HCT116 (cell line): ENCODE measurements at regions not wholly inside any gene's neighbourhood (a gene's known extent, or its start where the extent isn't known, plus 50 kb on each side); places are given as distances from the start of the nearest gene placed in this dataset.

Experiments used
- ATAC-seq: fragments of 200-7000 bp; cut with Tn5 transposase; 2 replicates; pipeline ENCODE4 v1.9.1; 2020; ENCODE audit warnings: mild to moderate bottlenecking, moderate library complexity
- BruUV-seq: library from RNA; stranded (reverse); fragments of 400-500 nt; replicated peaks from 2 replicates; lab custom pipeline; 2021; lab: Mats Ljungman, UMichigan
- CTCF ChIA-PET: fragments of 300-600 bp; sonication (Branson Sonifier 250); formaldehyde crosslinking; loops from one replicate; lab custom pipeline; 2021; ENCODE audit warnings: antibody characterized with exemption; lab: Charles Lee
- POLR2A ChIA-PET: fragments of 300-600, 350-600 bp; sonication (Branson Sonifier 250); formaldehyde crosslinking; loops from one replicate; lab custom pipeline; 2021; ENCODE audit warnings: antibody characterized with exemption; lab: Charles Lee
- RAD21 ChIA-PET, 2 experiments: fragments of 300-600 bp; sonication (Branson Sonifier 250); formaldehyde crosslinking; loops; one replicate each; lab custom pipeline; 2023; ENCODE audit warnings: low total read pairs in 2 of 2; ENCODE audit not compliant: uncharacterized antibody in 2 of 2, unreplicated experiment in 2 of 2, low non-redundant PET in 1 of 2; lab: Charles Lee
- DNase-seq: peaks from one replicate; pipeline ENCODE4 v3.0.0-alpha.2; 2010; ENCODE audit warnings: low read depth, low spot score
- H2AFZ ChIP-seq: fragments of 200-600 bp; shearing (Covaris generic), sonication (generic); 2 replicates; pipeline ENCODE4 v1.6.1; 2017; ENCODE audit warnings: low read depth, mixed run types, mixed read lengths, antibody characterized with exemption, low read length; ENCODE audit not compliant: poor library complexity, severe bottlenecking
- H3K27ac ChIP-seq: 2 replicates; pipeline ENCODE4 v1.5.1; 2012; ENCODE audit warnings: low read depth, low read length
- H3K27me3 ChIP-seq: fragments of 200-600 bp; sonication (generic); 2 replicates; pipeline ENCODE4 v1.6.1; 2016; ENCODE audit warnings: mixed run types, low read length, mixed read lengths; ENCODE audit not compliant: insufficient read depth
- H3K36me3 ChIP-seq, 2 experiments: fragments of 200-500 bp in 1 of 2; fragments of 200-600 bp in 1 of 2; sonication (Bioruptor generic) in 1 of 2; sonication (generic) in 1 of 2; 2 replicates each; pipeline versions ENCODE4 v1.5.1 to v1.6.1; 2014 to 2016; ENCODE audit warnings: low read length in 2 of 2, inconsistent platforms in 1 of 2, mixed read lengths in 1 of 2, mixed run types in 1 of 2; ENCODE audit not compliant: insufficient read depth in 2 of 2, control insufficient read depth in 1 of 2
- H3K4me1 ChIP-seq, 2 experiments: fragments of 200-600 bp in 1 of 2; sonication (generic) in 1 of 2; 2 replicates each; pipeline versions ENCODE4 v1.5.1 to v1.6.1; 2012 to 2017; ENCODE audit warnings: low read length in 2 of 2, inconsistent platforms in 1 of 2, mild to moderate bottlenecking in 1 of 2, mixed read lengths in 1 of 2, mixed run types in 1 of 2, moderate library complexity in 1 of 2; ENCODE audit not compliant: insufficient read depth in 2 of 2, control insufficient read depth in 1 of 2
- H3K4me2 ChIP-seq: fragments of 200-600 bp; sonication (generic); 2 replicates; pipeline ENCODE4 v1.6.1; 2017; ENCODE audit warnings: mixed run types, low read length, mixed read lengths
- H3K4me3 ChIP-seq, 2 experiments: fragments of 200-600 bp in 1 of 2; sonication (generic) in 1 of 2; replicated peaks in 1 of 2; 2 replicates each; pipeline ENCODE4 v1.5.1; 2011 to 2016; ENCODE audit warnings: low read length in 2 of 2, control low read depth in 1 of 2, low read depth in 1 of 2, mild to moderate bottlenecking in 1 of 2, mixed read lengths in 1 of 2, mixed run types in 1 of 2
- H3K79me2 ChIP-seq: fragments of 200-600 bp; sonication (generic); 2 replicates; pipeline ENCODE4 v1.6.1; 2017; ENCODE audit warnings: mild to moderate bottlenecking, mixed run types, low read length, moderate library complexity, mixed read lengths; ENCODE audit not compliant: insufficient read depth
- H3K9ac ChIP-seq: fragments of 200-600 bp; sonication (generic); 2 replicates; pipeline ENCODE4 v1.6.1; 2016; ENCODE audit warnings: low read length, mixed read lengths
- H3K9me2 ChIP-seq: fragments of 200-600 bp; sonication (generic), shearing (Covaris generic); 2 replicates; pipeline ENCODE4 v1.6.1; 2017; ENCODE audit warnings: mixed run types, mild to moderate bottlenecking, moderate library complexity; ENCODE audit not compliant: insufficient read depth
- H3K9me3 ChIP-seq, 2 experiments: fragments of 200-500 bp in 1 of 2; fragments of 200-600 bp in 1 of 2; sonication (Bioruptor generic) in 1 of 2; sonication (generic) in 1 of 2; 2 replicates each; pipeline ENCODE4 v1.6.1; 2014 to 2017; ENCODE audit warnings: low read length in 2 of 2, mixed read lengths in 2 of 2, inconsistent platforms in 1 of 2, low read depth in 1 of 2, mild to moderate bottlenecking in 1 of 2, mixed run types in 1 of 2, moderate library complexity in 1 of 2; ENCODE audit not compliant: control insufficient read depth in 1 of 2, insufficient read depth in 1 of 2
- H4K20me1 ChIP-seq: fragments of 200-600 bp; sonication (generic), shearing (Covaris generic); 2 replicates; pipeline ENCODE4 v1.6.1; 2017; ENCODE audit warnings: mixed run types, mild to moderate bottlenecking, moderate library complexity; ENCODE audit not compliant: insufficient read depth
- ATF3 ChIP-seq: IDR thresholded peaks from 2 replicates; pipeline ENCODE4 v1.6.1; 2012
- CEBPB ChIP-seq: IDR thresholded peaks from 2 replicates; pipeline ENCODE4 v1.6.1; 2012; ENCODE audit warnings: low read depth
- CTCF ChIP-seq, 3 experiments: fragments of 200-600 bp in 1 of 3; sonication (generic) in 1 of 3; IDR thresholded peaks in 2 of 3; conservative IDR thresholded peaks in 1 of 3; 2 replicates each; pipeline ENCODE4 v1.5.1; 2012 to 2017; ENCODE audit warnings: low read depth in 2 of 3, low read length in 2 of 3, antibody characterized with exemption in 1 of 3, borderline replicate concordance in 1 of 3, control low read depth in 1 of 3, mild to moderate bottlenecking in 1 of 3, mixed read lengths in 1 of 3, mixed run types in 1 of 3, moderate library complexity in 1 of 3; ENCODE audit not compliant: insufficient read depth in 1 of 3
- EGR1 ChIP-seq: IDR thresholded peaks from 2 replicates; pipeline ENCODE4 v1.6.1; 2012; ENCODE audit warnings: low read depth
- EZH2 ChIP-seq: fragments of 200-600 bp; sonication (generic); IDR thresholded peaks from 2 replicates; pipeline ENCODE4 v1.6.1; 2017; ENCODE audit warnings: antibody characterized with exemption, mixed run types
- EZH2phosphoT487 ChIP-seq: fragments of 200-600 bp; IDR thresholded peaks from 2 replicates; pipeline ENCODE4 v1.6.1; 2018; ENCODE audit warnings: antibody characterized with exemption, borderline replicate concordance
- FOSL1 ChIP-seq: IDR thresholded peaks from 2 replicates; pipeline ENCODE4 v1.6.1; 2012; ENCODE audit warnings: low read depth
- MAX ChIP-seq: IDR thresholded peaks from 2 replicates; pipeline ENCODE4 v1.6.1; 2012
- POLR2A ChIP-seq: IDR thresholded peaks from 2 replicates; pipeline ENCODE4 v1.7.0; 2011; ENCODE audit warnings: borderline replicate concordance; ENCODE audit not compliant: insufficient read depth, insufficient read length; ENCODE audit errors: extremely low read depth
- POLR2AphosphoS5 ChIP-seq: IDR thresholded peaks from 2 replicates; pipeline ENCODE4 v1.6.1; 2011; ENCODE audit warnings: mild to moderate bottlenecking, low read depth, low read length, moderate library complexity
- REST ChIP-seq: IDR thresholded peaks from 2 replicates; pipeline ENCODE4 v1.6.1; 2012; ENCODE audit warnings: low read depth
- SIN3A ChIP-seq: IDR thresholded peaks from 2 replicates; pipeline ENCODE4 v1.6.1; 2012; ENCODE audit warnings: low read depth
- SRF ChIP-seq: IDR thresholded peaks from 2 replicates; pipeline ENCODE4 v1.6.1; 2012; ENCODE audit warnings: low read depth
- YY1 ChIP-seq: IDR thresholded peaks from 2 replicates; pipeline ENCODE4 v1.6.1; 2011; ENCODE audit warnings: low read length, low read depth, moderate library complexity, mild to moderate bottlenecking; ENCODE audit not compliant: insufficient replicate concordance; ENCODE audit errors: extremely low read depth
- ZBTB33 ChIP-seq: IDR thresholded peaks from 2 replicates; pipeline ENCODE4 v1.6.1; 2011; ENCODE audit warnings: mild to moderate bottlenecking, low read length, moderate library complexity; ENCODE audit not compliant: insufficient replicate concordance; ENCODE audit errors: extremely low read depth
- ZFX ChIP-seq: fragments of 450-650 bp; IDR thresholded peaks from 2 replicates; pipeline ENCODE4 v1.6.1; 2017
- ZNF274 ChIP-seq: fragments of 200-500 bp; sonication (Bioruptor generic); IDR thresholded peaks from 2 replicates; pipeline ENCODE4 v1.6.1; 2014; ENCODE audit warnings: mild to moderate bottlenecking, low read depth, low read length, inconsistent platforms
- intact Hi-C: fragments of 100-400 bp; cut with micrococcal nuclease; formaldehyde crosslinking; loops from 2 replicates; pipeline ENCODE4 v1.10.0; 2022

- intact Hi-C loops = no loop called here
- Histone ChIP-seq H3K36me3 (no peaks in the 10 kb centered on the region), H3K27ac (no peak overlapping the region), H3K27me3 (no peaks in the 10 kb centered on the region), H3K4me3 (no peak overlapping the region), H4K20me1 (no peaks in the 10 kb centered on the region), H3K9me3 (peaks cover 5 to 16% of the 10 kb centered on the region in 2 experiments; a peak in 2 of 4 replicates), H2AFZ (no peak overlapping the region), H3K9ac (no peak overlapping the region), H3K79me2 (no peaks in the 10 kb centered on the region), H3K4me2 (no peak overlapping the region), H3K4me1 (no peaks in the 10 kb centered on the region), H3K9me2 (no peaks in the 10 kb centered on the region)
- POLR2A ChIA-PET = no interaction called here
- RAD21 ChIA-PET = no interaction called here
- TF ChIP-seq ZNF274 = no peak
- TF ChIP-seq EZH2phosphoT487 = no peak
- TF ChIP-seq CTCF (IDR thresholded peaks at IDR 0.05 in 2 of 3, conservative IDR thresholded peaks at IDR 0.05 in 1 of 3; ENCODE audit: borderline replicate concordance in 1 of 3, insufficient read depth in 1 of 3, low read depth in 2 of 3, low read length in 2 of 3) = no peak
- no peak for TF ChIP-seq EZH2
- TF ChIP-seq ZBTB33 = no peak
- TF ChIP-seq YY1 = no peak
- TF ChIP-seq REST = no peak
- TF ChIP-seq MAX = no peak
- no peak for TF ChIP-seq EGR1
- TF ChIP-seq SRF = no peak
- no peak for TF ChIP-seq SIN3A
- no peak for TF ChIP-seq POLR2A
- no peak for TF ChIP-seq POLR2AphosphoS5
- TF ChIP-seq FOSL1 = no peak
- TF ChIP-seq ATF3 = no peak
- TF ChIP-seq ZFX = no peak
- no peak for TF ChIP-seq CEBPB
- no TSS peak for BruUV-seq
- CTCF ChIA-PET = no interaction called here
- DNase-seq (no peak), ATAC-seq (no peak)
Observed at GRCh38 chr9:12212860-12213259, 480.3 kb upstream of the TYRP1 start.
